ENCODE measurements at regions not wholly inside any gene's neighbourhood (a gene's known extent, or its start where the extent isn't known, plus 50 kb on each side); places are given as distances from the start of the nearest gene placed in this dataset.

GRCh38 chr1:209427277-209427676 lies 156.2 kb upstream of the CAMK1G start:
- DNase-seq (ENCODE audit: low read depth in 2 of 2) = no peak

GRCh38 chr1:209427811-209428210 lies 155.7 kb upstream of the CAMK1G start:
- no peak for DNase-seq (ENCODE audit: low read depth in 2 of 2)

- DNase-seq (ENCODE audit: low read depth in 2 of 2) = no peak
Measured at GRCh38 chr1:209428241-209428921, 155.1 kb upstream of the CAMK1G start.

GRCh38 chr1:209429611-209430010 lies 153.9 kb upstream of the CAMK1G start:
- no peak for DNase-seq (ENCODE audit: low read depth in 2 of 2)

GRCh38 chr1:209430107-209430506 lies 153.4 kb upstream of the CAMK1G start:
- DNase-seq (ENCODE audit: low read depth in 2 of 2) = no peak

- no peak for DNase-seq (ENCODE audit: low read depth in 2 of 2)
Measured at GRCh38 chr1:209430821-209431259, 152.7 kb upstream of the CAMK1G start.

GRCh38 chr1:209431402-209431801 lies 152.1 kb upstream of the CAMK1G start:
- no peak for DNase-seq (ENCODE audit: low read depth in 2 of 2)

- DNase-seq (ENCODE audit: low read depth in 2 of 2) = no peak
Measured at GRCh38 chr1:209431813-209432442, 151.6 kb upstream of the CAMK1G start.

GRCh38 chr1:209432443-209432825 lies 151.1 kb upstream of the CAMK1G start:
- DNase-seq (ENCODE audit: low read depth in 2 of 2) = no peak

GRCh38 chr1:209433649-209434031 lies 149.9 kb upstream of the CAMK1G start:
- no peak for DNase-seq (ENCODE audit: low read depth in 2 of 2)

GRCh38 chr1:209434066-209434465 lies 149.4 kb upstream of the CAMK1G start:
- no peak for DNase-seq (ENCODE audit: low read depth in 2 of 2)

GRCh38 chr1:209434631-209435217 lies 148.8 kb upstream of the CAMK1G start:
- DNase-seq (ENCODE audit: low read depth in 2 of 2) = no peak

GRCh38 chr1:209435654-209436566 lies 147.6 kb upstream of the CAMK1G start:
- DNase-seq (ENCODE audit: low read depth in 2 of 2) = no peak

- DNase-seq (ENCODE audit: low read depth in 2 of 2) = no peak
Measured at GRCh38 chr1:209439828-209440227, 143.7 kb upstream of the CAMK1G start.

GRCh38 chr1:209443361-209443931 lies 140.1 kb upstream of the CAMK1G start:
- no peak for DNase-seq (ENCODE audit: low read depth in 2 of 2)

GRCh38 chr1:209443975-209444651 lies 139.4 kb upstream of the CAMK1G start:
- DNase-seq (ENCODE audit: low read depth in 2 of 2) = no peak

- DNase-seq (ENCODE audit: low read depth in 2 of 2) = no peak
Measured at GRCh38 chr1:209444961-209445360, 138.6 kb upstream of the CAMK1G start.

GRCh38 chr1:209445576-209445975 lies 137.9 kb upstream of the CAMK1G start:
- DNase-seq (ENCODE audit: low read depth in 2 of 2) = no peak

- no peak for DNase-seq (ENCODE audit: low read depth in 2 of 2)
Measured at GRCh38 chr1:209446356-209446755, 137.2 kb upstream of the CAMK1G start.

- DNase-seq (ENCODE audit: low read depth in 2 of 2) = no peak
Measured at GRCh38 chr1:209454340-209454994, 129.0 kb upstream of the CAMK1G start.

GRCh38 chr1:209455145-209455544 lies 128.4 kb upstream of the CAMK1G start:
- no peak for DNase-seq (ENCODE audit: low read depth in 2 of 2)
